Activated CD8-positive, alpha-beta memory T cell treated with anti-CD3 and anti-CD28 coated beads, Interleukin-2, amount 10 ng/mL, durations not matched to agents 7 days and 5 days (primary cell): ENCODE measurements at regions not wholly inside any gene's neighbourhood (a gene's known extent, or its start where the extent isn't known, plus 50 kb on each side); places are given as distances from the start of the nearest gene placed in this dataset.
"Not testable (repeated sequence)": the region's sequence is repeated elsewhere in the genome, so short reads cannot be mapped to it uniquely, and the experiment has no call there.

ENCODE experiments used
- ATAC-seq: fragments of 150-1000 bp; cut with Tn5 transposase; one replicate; pipeline ENCODE4 v1.10.0; 2021; ENCODE audit warnings: moderate library complexity
- CTCF ChIA-PET: fragments of 350-600 bp; sonication (Branson Sonifier 250); formaldehyde crosslinking; loops from one replicate; lab custom pipeline; 2021; ENCODE audit warnings: antibody characterized with exemption; lab: Charles Lee
- DNase-seq: peaks from one replicate; pipeline ENCODE4 v3.0.0-alpha.2; 2020
- H3K27ac Mint-ChIP-seq: one replicate; pipeline ENCODE4 v1.8.0; 2021; ENCODE audit warnings: mild to moderate bottlenecking, mixed read lengths
- H3K27me3 Mint-ChIP-seq: one replicate; pipeline ENCODE4 v1.8.0; 2021; ENCODE audit warnings: mixed read lengths
- H3K36me3 Mint-ChIP-seq: one replicate; pipeline ENCODE4 v1.8.0; 2021; ENCODE audit warnings: mild to moderate bottlenecking, mixed read lengths
- H3K4me1 Mint-ChIP-seq: one replicate; pipeline ENCODE4 v1.8.0; 2021; ENCODE audit warnings: mixed read lengths
- H3K4me3 Mint-ChIP-seq: one replicate; pipeline ENCODE4 v1.8.0; 2021; ENCODE audit warnings: mild to moderate bottlenecking, moderate library complexity, mixed read lengths
- H3K9me3 Mint-ChIP-seq: one replicate; pipeline ENCODE4 v1.8.0; 2022; ENCODE audit warnings: low read depth, mixed read lengths

DNA sequence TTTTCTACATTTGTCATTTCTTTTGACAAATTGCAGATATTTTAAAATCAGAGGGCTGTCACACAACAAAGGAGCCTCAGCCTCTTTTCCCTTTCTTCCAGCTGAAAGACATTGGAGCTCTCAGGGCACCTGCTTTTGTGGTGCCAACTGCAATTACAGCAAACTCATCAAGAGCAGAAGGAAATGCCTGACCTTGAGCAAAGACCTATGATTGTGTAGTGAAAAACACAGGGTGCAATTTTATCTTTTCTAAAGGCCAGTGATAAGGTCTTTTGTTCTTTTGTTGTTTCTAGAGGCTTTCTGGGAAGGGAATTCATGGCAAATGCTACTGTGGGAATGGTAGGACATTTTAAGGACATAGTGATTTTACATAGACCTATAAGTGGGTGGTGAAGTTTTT lies 214.3 kb downstream of the OXSM start:
- DNase-seq (no peak), ATAC-seq (no peak)
- no peaks in the 10 kb centered on the region for H3K36me3 Mint-ChIP-seq
- no peaks in the 10 kb centered on the region for H3K27me3 Mint-ChIP-seq
- no peak overlapping the region for H3K27ac Mint-ChIP-seq
- H3K4me1 Mint-ChIP-seq, result no peaks in the 10 kb centered on the region
- H3K9me3 Mint-ChIP-seq, result peaks cover 2% of the 10 kb centered on the region
- CTCF ChIA-PET, result no interaction called here
- H3K4me3 Mint-ChIP-seq, result no peak overlapping the region

DNA sequence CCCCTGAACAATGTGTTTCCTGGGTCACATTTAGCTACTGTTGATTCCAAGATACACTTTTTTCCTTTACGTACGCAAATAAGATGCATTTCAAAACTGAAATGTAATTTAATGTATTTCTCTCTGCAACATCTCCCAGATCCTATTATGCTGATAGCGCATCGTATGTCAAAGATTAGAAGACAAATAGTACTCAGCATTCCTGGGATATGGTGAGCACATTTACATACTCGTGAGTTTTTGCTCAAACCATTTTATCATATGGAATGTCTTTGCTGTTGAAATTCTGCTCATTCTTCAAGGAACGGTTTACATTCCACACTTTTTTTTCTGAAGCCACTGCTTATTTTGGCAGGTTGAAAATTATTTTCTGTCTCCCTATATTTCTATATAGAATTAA lies 221.4 kb downstream of the OXSM start:
- no peaks in the 10 kb centered on the region for H3K36me3 Mint-ChIP-seq
- CTCF ChIA-PET, result no interaction called here
- DNase-seq (no peak), ATAC-seq (no peak)
- no peak overlapping the region for H3K27ac Mint-ChIP-seq
- H3K9me3 Mint-ChIP-seq, result no peaks in the 10 kb centered on the region
- no peaks in the 10 kb centered on the region for H3K4me1 Mint-ChIP-seq
- H3K4me3 Mint-ChIP-seq, result no peak overlapping the region
- no peaks in the 10 kb centered on the region for H3K27me3 Mint-ChIP-seq

DNA sequence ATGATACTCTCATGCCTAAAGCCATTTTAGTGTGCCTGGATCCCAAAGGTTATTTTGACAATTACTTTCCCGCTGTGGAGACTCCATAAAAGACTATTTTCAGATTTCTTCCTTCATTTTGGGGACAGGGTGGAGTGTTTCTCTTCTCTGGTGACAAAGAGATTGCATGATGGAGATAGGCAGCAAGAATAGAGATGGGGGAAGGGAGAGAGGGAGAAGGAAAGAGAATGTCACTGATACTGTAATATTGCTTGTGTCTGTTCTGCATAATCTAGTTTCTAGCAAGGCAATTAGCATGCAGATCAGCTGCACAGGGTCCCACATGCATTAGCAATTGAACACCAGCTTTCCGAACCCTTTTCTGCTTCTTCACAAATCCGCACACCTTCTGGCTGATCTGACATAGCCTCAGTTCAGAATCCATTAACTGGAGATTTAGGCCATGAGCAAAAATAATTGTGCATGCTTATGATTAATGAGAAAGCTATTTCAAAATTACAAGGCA lies 222.4 kb downstream of the OXSM start:
- Mint-ChIP-seq H3K27ac (no peak overlapping the region), H3K4me3 (no peak overlapping the region), H3K9me3 (no peaks in the 10 kb centered on the region), H3K36me3 (no peaks in the 10 kb centered on the region), H3K4me1 (no peaks in the 10 kb centered on the region), H3K27me3 (no peaks in the 10 kb centered on the region)
- CTCF ChIA-PET, result no interaction called here
- ATAC-seq, result no peak
- DNase-seq, result no peak

DNA sequence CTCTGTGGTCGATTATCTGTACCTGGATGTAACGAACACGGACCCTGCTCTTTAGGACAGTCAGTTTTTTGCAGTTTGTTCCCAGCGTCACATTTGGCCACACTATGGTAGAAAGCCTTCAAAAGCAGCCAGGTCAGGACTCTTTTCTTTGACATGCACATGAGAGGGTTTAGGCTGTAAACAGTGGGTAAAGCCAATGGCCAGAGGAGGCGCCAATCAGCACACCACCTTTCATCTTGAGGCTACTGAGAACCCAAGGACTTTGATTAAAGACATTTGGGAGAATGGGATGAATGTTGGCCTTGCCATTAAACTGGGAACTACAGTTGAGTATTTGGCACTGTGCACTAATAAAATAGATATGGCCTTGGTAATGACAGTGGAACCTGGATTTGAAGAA lies 225.9 kb downstream of the OXSM start:
- CTCF ChIA-PET, result no interaction called here
- ATAC-seq (no peak), DNase-seq (no peak)
- Mint-ChIP-seq H3K9me3 (no peaks in the 10 kb centered on the region), H3K4me1 (no peaks in the 10 kb centered on the region), H3K4me3 (no peak overlapping the region), H3K36me3 (no peaks in the 10 kb centered on the region), H3K27me3 (no peaks in the 10 kb centered on the region), H3K27ac (no peak overlapping the region)

DNA sequence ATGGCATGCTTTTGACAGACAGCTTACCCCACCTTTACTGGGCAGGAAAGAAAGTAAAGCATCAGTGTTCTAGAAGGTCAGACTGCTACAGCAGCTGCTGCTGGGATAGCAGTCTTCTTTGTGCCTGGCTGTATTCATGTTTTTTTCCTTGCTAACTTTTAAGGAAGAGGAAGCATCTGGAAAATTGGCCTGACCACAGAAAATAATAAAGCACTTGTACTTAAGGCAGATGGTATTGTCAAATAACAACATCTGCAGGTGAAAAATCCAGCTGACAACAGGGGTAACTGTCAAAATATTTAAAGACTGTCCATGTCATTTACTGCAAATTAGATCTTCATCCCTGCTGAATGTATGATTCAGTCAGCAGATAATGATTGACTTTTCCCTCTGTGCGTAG lies 229.0 kb downstream of the OXSM start:
- Mint-ChIP-seq H3K4me1 (no peaks in the 10 kb centered on the region), H3K4me3 (no peak overlapping the region), H3K9me3 (peaks cover 8% of the 10 kb centered on the region), H3K27me3 (no peaks in the 10 kb centered on the region), H3K36me3 (no peaks in the 10 kb centered on the region), H3K27ac (no peak overlapping the region)
- ATAC-seq (no peak), DNase-seq (no peak)
- CTCF ChIA-PET, result no interaction called here

DNA sequence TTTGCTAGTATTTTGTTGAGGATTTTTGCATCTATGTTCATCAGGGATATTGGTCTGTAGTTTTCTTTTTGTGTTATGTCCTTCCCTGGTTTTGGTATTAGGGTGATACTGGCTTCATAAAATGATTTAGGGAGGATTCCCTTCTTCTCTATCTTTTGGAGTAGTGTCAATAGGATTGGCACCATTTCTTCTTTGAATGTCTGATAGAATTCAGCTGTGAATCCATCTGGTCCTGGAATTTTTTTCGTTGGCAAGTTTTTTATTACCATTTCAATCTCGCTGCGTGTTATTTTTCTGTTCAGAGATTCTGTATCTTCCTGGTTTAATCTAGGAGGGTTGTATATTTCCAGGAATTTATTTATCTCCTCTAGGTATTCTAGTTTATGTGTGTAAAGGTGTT lies 234.3 kb downstream of the OXSM start:
- CTCF ChIA-PET, H3K4me3 Mint-ChIP-seq, H3K27ac Mint-ChIP-seq, ATAC-seq, H3K4me1 Mint-ChIP-seq, DNase-seq, H3K27me3 Mint-ChIP-seq, H3K36me3 Mint-ChIP-seq: not testable (repeated sequence)
- peaks cover 11% of the 10 kb centered on the region for H3K9me3 Mint-ChIP-seq

DNA sequence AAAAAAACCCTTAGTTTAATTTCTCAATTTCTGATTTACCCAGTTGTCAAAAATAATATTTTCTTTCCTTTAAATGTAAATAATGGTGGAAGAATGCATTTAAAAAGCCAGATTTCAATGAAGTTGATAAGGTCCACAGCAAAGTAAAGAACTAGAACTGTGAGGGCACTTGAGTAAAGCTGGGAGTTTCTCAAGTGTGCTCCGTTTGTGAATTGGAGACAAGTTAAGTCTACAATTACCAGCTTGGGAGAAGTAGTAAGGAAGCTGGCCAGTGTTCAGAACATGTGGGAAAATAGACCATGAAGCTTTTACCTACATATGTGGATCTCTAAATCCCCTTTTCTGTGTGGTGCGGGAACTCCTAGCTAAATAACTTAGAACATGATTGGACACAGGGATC lies 239.4 kb downstream of the OXSM start:
- H3K9me3 Mint-ChIP-seq, result peaks cover 3% of the 10 kb centered on the region
- no peak overlapping the region for H3K27ac Mint-ChIP-seq
- no peaks in the 10 kb centered on the region for H3K36me3 Mint-ChIP-seq
- CTCF ChIA-PET, result no interaction called here
- ATAC-seq, result no peak
- no peak overlapping the region for H3K4me3 Mint-ChIP-seq
- H3K4me1 Mint-ChIP-seq, result no peaks in the 10 kb centered on the region
- DNase-seq, result no peak
- H3K27me3 Mint-ChIP-seq, result no peaks in the 10 kb centered on the region

DNA sequence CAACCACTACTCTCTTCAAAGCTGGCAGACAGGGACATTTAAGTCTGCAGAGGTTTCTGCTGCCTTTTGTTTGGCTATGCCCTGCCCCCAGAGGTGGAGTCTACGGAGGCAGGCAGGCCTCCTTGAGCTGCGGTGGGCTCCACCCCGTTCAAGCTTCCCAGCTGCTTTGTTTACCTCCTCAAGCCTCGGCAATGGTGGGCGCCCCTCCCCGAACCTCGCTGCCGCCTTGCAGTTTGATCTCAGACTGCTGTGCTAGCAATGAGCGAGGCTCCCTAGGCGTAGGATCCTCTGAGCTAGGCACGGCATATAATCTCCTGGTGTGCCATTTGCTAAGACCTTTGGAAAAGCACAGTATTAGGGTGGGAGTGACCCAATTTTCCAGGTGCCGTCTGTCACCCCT lies 252.2 kb downstream of the OXSM start:
- H3K4me3 Mint-ChIP-seq, H3K36me3 Mint-ChIP-seq, CTCF ChIA-PET, DNase-seq, H3K9me3 Mint-ChIP-seq, H3K27me3 Mint-ChIP-seq, ATAC-seq, H3K27ac Mint-ChIP-seq, H3K4me1 Mint-ChIP-seq: not testable (repeated sequence)

DNA sequence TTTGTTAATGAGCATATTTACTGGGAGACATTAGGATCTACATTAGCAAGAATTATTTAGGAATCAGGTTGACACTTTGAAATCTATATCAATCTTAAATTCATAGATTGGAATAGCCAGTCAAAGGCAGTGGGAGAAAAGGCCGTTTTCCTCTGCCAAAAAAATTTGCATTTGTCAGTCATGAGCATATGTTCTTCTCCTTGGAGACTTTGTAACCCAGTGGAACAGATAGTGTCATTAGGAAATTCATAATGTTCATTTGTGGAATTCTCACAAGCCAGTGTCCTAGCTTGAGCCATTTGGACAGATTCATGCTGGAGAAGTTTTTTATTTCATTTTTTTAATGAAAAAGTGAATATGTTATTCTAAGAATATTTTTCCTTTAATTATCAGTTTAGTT lies 260.1 kb downstream of the OXSM start:
- DNase-seq, result no peak
- Mint-ChIP-seq H3K4me3 (no peak overlapping the region), H3K27me3 (no peaks in the 10 kb centered on the region), H3K9me3 (peaks cover 2% of the 10 kb centered on the region), H3K4me1 (no peaks in the 10 kb centered on the region), H3K27ac (no peak overlapping the region), H3K36me3 (no peaks in the 10 kb centered on the region)
- CTCF ChIA-PET, result no interaction called here
- no peak for ATAC-seq

DNA sequence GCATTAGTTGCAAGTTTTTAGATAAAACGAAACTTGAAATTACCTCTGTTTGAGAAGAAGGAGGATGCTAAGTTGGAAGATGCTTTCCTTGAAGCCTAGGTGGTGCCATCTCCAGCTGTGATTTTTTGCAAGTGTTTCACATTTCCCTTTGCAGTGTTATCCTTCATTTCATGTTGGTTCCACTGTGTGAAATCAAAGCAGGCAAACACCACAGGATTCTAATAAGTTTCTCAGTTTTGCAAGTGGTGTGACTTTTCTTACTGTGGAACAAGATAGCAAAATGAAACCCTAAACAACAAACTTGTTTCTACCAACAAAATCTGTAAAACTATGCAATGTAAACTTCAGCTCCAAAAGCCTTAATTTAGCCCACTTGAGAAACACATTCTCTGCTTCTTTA lies 260.9 kb downstream of the OXSM start:
- no peak overlapping the region for H3K4me3 Mint-ChIP-seq
- CTCF ChIA-PET, result no interaction called here
- no peaks in the 10 kb centered on the region for H3K36me3 Mint-ChIP-seq
- peaks cover 2% of the 10 kb centered on the region for H3K9me3 Mint-ChIP-seq
- no peak for DNase-seq
- no peaks in the 10 kb centered on the region for H3K27me3 Mint-ChIP-seq
- ATAC-seq, result no peak
- no peak overlapping the region for H3K27ac Mint-ChIP-seq
- no peaks in the 10 kb centered on the region for H3K4me1 Mint-ChIP-seq

DNA sequence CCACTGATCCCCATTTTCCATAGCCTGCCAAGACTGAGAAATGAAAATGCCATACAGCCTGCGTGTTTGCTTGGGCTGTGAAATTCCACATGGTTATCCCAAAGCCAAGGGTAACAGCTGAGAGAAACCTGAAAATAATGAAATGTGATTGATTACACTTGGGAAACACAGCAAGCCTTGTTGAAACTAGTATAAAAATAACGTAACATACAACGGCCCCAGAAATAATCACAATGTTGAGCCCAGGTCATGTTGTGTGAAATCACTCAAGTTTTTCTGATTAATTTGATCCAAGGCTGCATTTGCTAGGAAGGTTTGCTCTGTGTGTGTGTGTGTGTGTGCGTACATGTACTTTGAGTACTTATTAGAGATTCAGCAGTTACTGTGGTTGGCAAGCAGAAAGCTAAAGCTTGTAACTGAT lies 269.0 kb downstream of the OXSM start:
- no peak overlapping the region for H3K27ac Mint-ChIP-seq
- H3K4me1 Mint-ChIP-seq, result no peaks in the 10 kb centered on the region
- H3K36me3 Mint-ChIP-seq, result no peaks in the 10 kb centered on the region
- no peaks in the 10 kb centered on the region for H3K9me3 Mint-ChIP-seq
- CTCF ChIA-PET, result no interaction called here
- no peaks in the 10 kb centered on the region for H3K27me3 Mint-ChIP-seq
- H3K4me3 Mint-ChIP-seq, result no peak overlapping the region
- DNase-seq, result no peak
- ATAC-seq, result no peak

DNA sequence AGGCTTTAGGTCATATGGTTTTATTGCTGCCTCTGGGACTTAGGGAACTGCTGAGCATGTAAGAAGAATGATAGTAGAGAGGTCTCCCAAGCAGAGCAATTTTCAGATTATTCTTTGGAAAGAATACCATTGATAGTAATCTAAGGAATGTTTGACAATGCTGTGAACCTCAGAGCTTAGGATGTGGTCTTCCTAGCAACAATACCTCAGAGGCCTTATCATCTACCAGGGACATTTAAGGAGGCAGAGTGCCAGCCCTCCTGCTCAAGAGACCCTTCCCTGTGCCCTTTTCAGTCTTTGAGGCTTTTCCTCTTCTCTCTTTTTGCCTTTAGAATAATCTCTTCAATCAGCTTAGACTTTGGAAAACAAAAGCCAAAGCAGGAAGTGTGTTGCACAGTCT lies 272.1 kb downstream of the OXSM start:
- CTCF ChIA-PET, result no interaction called here
- H3K27ac Mint-ChIP-seq, result no peak overlapping the region
- H3K9me3 Mint-ChIP-seq, result no peaks in the 10 kb centered on the region
- no peaks in the 10 kb centered on the region for H3K4me1 Mint-ChIP-seq
- H3K27me3 Mint-ChIP-seq, result no peaks in the 10 kb centered on the region
- no peaks in the 10 kb centered on the region for H3K36me3 Mint-ChIP-seq
- H3K4me3 Mint-ChIP-seq, result no peak overlapping the region
- no peak for ATAC-seq
- no peak for DNase-seq

DNA sequence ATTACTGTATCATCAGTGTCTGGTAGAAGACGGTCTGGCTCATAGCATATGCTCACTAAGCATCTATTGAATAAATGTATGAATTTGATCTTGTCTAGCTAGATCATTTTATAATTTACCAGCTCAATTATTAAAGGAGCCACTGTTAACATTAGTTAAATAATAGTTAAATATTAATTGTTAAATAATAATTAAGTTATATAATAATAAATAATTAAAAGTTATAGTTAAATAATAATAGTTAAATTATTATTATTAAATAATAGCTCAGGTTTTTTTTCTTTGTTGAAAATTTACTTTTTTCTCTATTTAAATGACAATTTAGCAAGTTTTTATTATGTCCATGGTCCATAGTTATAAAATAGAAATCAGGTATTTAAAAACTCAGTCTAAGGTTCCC lies 274.4 kb downstream of the OXSM start:
- no peaks in the 10 kb centered on the region for H3K36me3 Mint-ChIP-seq
- no peaks in the 10 kb centered on the region for H3K27me3 Mint-ChIP-seq
- no peak overlapping the region for H3K4me3 Mint-ChIP-seq
- H3K4me1 Mint-ChIP-seq, result no peaks in the 10 kb centered on the region
- H3K9me3 Mint-ChIP-seq, result peaks cover 4% of the 10 kb centered on the region
- ATAC-seq (no peak), DNase-seq (no peak)
- no peak overlapping the region for H3K27ac Mint-ChIP-seq
- CTCF ChIA-PET, result no interaction called here

DNA sequence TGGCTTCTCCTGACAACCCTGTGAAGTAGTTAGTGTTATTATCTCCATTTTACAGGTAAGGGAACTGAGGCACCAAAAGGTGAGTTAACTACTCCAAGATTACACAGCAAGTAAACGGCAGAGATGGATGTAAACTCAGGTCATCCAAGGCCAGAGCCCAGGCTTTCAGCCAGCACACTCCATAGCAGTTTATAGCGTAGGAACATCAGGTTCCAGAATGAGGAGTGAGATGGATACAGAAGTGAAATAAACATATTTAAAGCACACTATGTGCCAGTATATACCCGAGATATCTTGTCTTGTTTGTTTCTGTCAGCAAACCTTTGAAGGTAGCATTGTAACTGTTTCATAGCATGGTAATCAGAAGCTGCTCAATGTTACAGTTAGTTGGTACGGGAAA lies 279.0 kb downstream of the OXSM start:
- Mint-ChIP-seq H3K4me1 (no peaks in the 10 kb centered on the region), H3K36me3 (no peaks in the 10 kb centered on the region), H3K4me3 (no peak overlapping the region), H3K9me3 (peaks cover 4% of the 10 kb centered on the region), H3K27ac (no peak overlapping the region), H3K27me3 (no peaks in the 10 kb centered on the region)
- DNase-seq, result no peak
- CTCF ChIA-PET, result no interaction called here
- ATAC-seq, result no peak

DNA sequence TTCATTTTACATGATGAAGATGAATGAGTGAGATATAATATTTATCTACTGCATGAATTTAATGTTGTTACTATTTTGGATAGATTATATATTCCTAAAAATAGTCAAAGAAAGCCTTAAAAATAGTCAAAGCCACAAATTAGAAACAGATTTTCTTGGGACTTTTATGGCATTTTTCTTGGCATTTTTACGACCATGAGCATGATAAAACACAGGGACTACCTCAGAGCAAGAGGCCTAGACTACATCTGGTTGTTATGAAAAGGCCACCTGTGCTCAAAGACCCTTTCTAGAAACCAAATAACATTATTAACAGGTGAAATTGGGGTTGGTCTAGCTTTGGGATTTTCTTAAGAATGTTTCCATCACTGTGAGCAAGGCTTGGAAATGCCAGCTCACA lies 281.0 kb downstream of the OXSM start:
- Mint-ChIP-seq H3K27me3 (no peaks in the 10 kb centered on the region), H3K36me3 (no peaks in the 10 kb centered on the region), H3K4me3 (no peak overlapping the region), H3K9me3 (peaks cover 4% of the 10 kb centered on the region), H3K4me1 (no peaks in the 10 kb centered on the region), H3K27ac (no peak overlapping the region)
- CTCF ChIA-PET, result no interaction called here
- DNase-seq (no peak), ATAC-seq (no peak)
